Esophagus squamous epithelium (tissue), 4 donors: ENCODE measurements at regions not wholly inside any gene's neighbourhood (a gene's known extent, or its start where the extent isn't known, plus 50 kb on each side); places are given as distances from the start of the nearest gene placed in this dataset.

Experiments used
- POLR2A ChIP-seq, 4 donors: fragments of 450-650 bp; IDR thresholded peaks; one replicate each; pipeline ENCODE4 v1.6.1; 2017; ENCODE audit warnings: antibody characterized with exemption in 4 of 4, mild to moderate bottlenecking in 4 of 4, moderate library complexity in 3 of 4
- TF ChIP-seq, protein P1 (sequence below), 6 experiments: fragments of 450-650 bp in 4 of 6; fragments of 200-600 bp in 2 of 6; sonication (generic) in 2 of 6; IDR thresholded peaks; one replicate each; pipeline ENCODE4 v1.5.1; 2016 to 2019; ENCODE audit warnings: antibody characterized with exemption in 6 of 6, mild to moderate bottlenecking in 4 of 6, moderate library complexity in 4 of 6

DNA sequence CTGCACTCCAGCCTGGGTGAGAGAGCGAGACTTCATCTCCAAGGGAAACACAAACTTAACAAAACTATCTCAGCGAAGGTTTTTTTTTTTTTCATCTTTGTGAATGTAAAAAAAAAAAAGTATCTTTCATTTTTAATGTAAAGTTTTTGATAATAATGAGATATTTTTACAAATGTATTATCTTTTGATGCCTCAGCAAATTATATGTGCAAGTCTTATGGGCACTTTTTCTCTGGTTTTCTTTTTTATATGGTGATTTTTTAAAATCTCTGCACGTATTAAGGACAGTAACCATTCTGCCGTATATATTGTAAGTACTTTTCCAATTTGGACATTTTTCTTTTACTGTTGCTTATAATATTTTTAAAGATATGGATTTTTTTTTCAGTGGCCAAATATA is 76.8 kb downstream of the MAFB start:
- TF ChIP-seq, protein P1, sequence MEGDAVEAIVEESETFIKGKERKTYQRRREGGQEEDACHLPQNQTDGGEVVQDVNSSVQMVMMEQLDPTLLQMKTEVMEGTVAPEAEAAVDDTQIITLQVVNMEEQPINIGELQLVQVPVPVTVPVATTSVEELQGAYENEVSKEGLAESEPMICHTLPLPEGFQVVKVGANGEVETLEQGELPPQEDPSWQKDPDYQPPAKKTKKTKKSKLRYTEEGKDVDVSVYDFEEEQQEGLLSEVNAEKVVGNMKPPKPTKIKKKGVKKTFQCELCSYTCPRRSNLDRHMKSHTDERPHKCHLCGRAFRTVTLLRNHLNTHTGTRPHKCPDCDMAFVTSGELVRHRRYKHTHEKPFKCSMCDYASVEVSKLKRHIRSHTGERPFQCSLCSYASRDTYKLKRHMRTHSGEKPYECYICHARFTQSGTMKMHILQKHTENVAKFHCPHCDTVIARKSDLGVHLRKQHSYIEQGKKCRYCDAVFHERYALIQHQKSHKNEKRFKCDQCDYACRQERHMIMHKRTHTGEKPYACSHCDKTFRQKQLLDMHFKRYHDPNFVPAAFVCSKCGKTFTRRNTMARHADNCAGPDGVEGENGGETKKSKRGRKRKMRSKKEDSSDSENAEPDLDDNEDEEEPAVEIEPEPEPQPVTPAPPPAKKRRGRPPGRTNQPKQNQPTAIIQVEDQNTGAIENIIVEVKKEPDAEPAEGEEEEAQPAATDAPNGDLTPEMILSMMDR (IDR thresholded peaks at IDR 0.05) = no peak
- no peak for TF ChIP-seq POLR2A (IDR thresholded peaks at IDR 0.05)
